H9 (cell line): ENCODE measurements at regions not wholly inside any gene's neighbourhood (a gene's known extent, or its start where the extent isn't known, plus 50 kb on each side); places are given as distances from the start of the nearest gene placed in this dataset.

ENCODE experiments used
- DNase-seq: peaks from one replicate; pipeline ENCODE4 v3.0.0-alpha.2; 2017
- H2AFZ ChIP-seq: one replicate; pipeline ENCODE4 v1.6.1; 2013; ENCODE audit warnings: mild to moderate bottlenecking, low read length, control low read depth, moderate library complexity
- H2AK5ac ChIP-seq: 2 replicates; pipeline ENCODE4 v1.6.1; 2013; ENCODE audit warnings: low read length, control low read depth, mixed read lengths; ENCODE audit not compliant: insufficient read length
- H2BK120ac ChIP-seq: one replicate; pipeline ENCODE4 v1.6.1; 2013; ENCODE audit warnings: low read depth, mild to moderate bottlenecking, low read length, control low read depth, inconsistent platforms; ENCODE audit not compliant: poor library complexity, severe bottlenecking
- H2BK12ac ChIP-seq: 2 replicates; pipeline ENCODE4 v1.6.1; 2013; ENCODE audit warnings: low read length, control low read depth, mixed read lengths, low read depth; ENCODE audit not compliant: insufficient read length
- H2BK15ac ChIP-seq: 2 replicates; pipeline ENCODE4 v1.6.1; 2013; ENCODE audit warnings: low read depth, low read length, control low read depth
- H2BK20ac ChIP-seq: one replicate; pipeline ENCODE4 v1.6.1; 2013; ENCODE audit warnings: low read depth, mild to moderate bottlenecking, low read length, control low read depth, inconsistent platforms; ENCODE audit not compliant: poor library complexity, severe bottlenecking
- H2BK5ac ChIP-seq: 2 replicates; pipeline ENCODE4 v1.6.1; 2013; ENCODE audit warnings: low read length, control low read depth, mixed read lengths; ENCODE audit not compliant: insufficient read length
- H3K14ac ChIP-seq: 2 replicates; pipeline ENCODE4 v1.6.1; 2013; ENCODE audit warnings: low read length, control low read depth; ENCODE audit not compliant: insufficient read depth
- H3K18ac ChIP-seq: 2 replicates; pipeline ENCODE4 v1.6.1; 2013; ENCODE audit warnings: low read depth, mild to moderate bottlenecking, mixed read lengths, low read length, control low read depth; ENCODE audit not compliant: insufficient read length
- H3K23ac ChIP-seq: 2 replicates; pipeline ENCODE4 v1.6.1; 2013; ENCODE audit warnings: low read length, control low read depth, mixed read lengths, low read depth; ENCODE audit not compliant: insufficient read length
- H3K23me2 ChIP-seq: 2 replicates; pipeline ENCODE4 v1.6.1; 2013; ENCODE audit warnings: low read depth, mild to moderate bottlenecking, mixed read lengths, low read length, control low read depth; ENCODE audit not compliant: insufficient read length, poor library complexity, severe bottlenecking
- H3K27ac ChIP-seq: 2 replicates; pipeline ENCODE4 v1.5.1; 2013; ENCODE audit warnings: low read length, control low read depth, mixed read lengths, low read depth; ENCODE audit not compliant: insufficient read length
- H3K27me3 ChIP-seq: 2 replicates; pipeline ENCODE4 v1.6.1; 2013; ENCODE audit warnings: low read length, control low read depth, inconsistent platforms; ENCODE audit not compliant: insufficient read depth
- H3K4ac ChIP-seq: 2 replicates; pipeline ENCODE4 v1.6.1; 2013; ENCODE audit warnings: low read depth, mild to moderate bottlenecking, control low read depth, inconsistent platforms, low read length, moderate library complexity
- H3K4me1 ChIP-seq: 2 replicates; pipeline ENCODE4 v1.6.1; 2013; ENCODE audit warnings: low read length, control low read depth, inconsistent platforms; ENCODE audit not compliant: insufficient read depth
- H3K4me2 ChIP-seq: 2 replicates; pipeline ENCODE4 v1.6.1; 2013; ENCODE audit warnings: low read length, control low read depth, mixed read lengths; ENCODE audit not compliant: insufficient read length, insufficient read depth
- H3K56ac ChIP-seq: 2 replicates; pipeline ENCODE4 v1.6.1; 2013; ENCODE audit warnings: low read depth, mild to moderate bottlenecking, mixed read lengths, low read length, control low read depth; ENCODE audit not compliant: insufficient read length
- H3K79me1 ChIP-seq: 2 replicates; pipeline ENCODE4 v1.6.1; 2013; ENCODE audit warnings: low read depth, mild to moderate bottlenecking, moderate library complexity, low read length, control low read depth, inconsistent platforms; ENCODE audit not compliant: insufficient read depth, poor library complexity, severe bottlenecking
- H3K79me2 ChIP-seq: 2 replicates; pipeline ENCODE4 v1.6.1; 2013; ENCODE audit warnings: low read length, control low read depth, inconsistent platforms; ENCODE audit not compliant: insufficient read depth
- H3K9ac ChIP-seq: 2 replicates; pipeline ENCODE4 v1.6.1; 2013; ENCODE audit warnings: low read length, control low read depth, mixed read lengths; ENCODE audit not compliant: insufficient read length; ENCODE audit errors: extremely low read depth
- H3K9me3 ChIP-seq: one replicate; pipeline ENCODE4 v1.6.1; 2013; ENCODE audit warnings: low read depth, low read length, inconsistent platforms; ENCODE audit not compliant: control insufficient read depth
- H3T11ph ChIP-seq: one replicate; pipeline ENCODE4 v1.6.1; 2013; ENCODE audit warnings: mild to moderate bottlenecking, low read length, control low read depth, inconsistent platforms
- H4K20me1 ChIP-seq: one replicate; pipeline ENCODE4 v1.6.1; 2013; ENCODE audit not compliant: control insufficient read depth, insufficient read length, insufficient read depth
- H4K5ac ChIP-seq: 2 replicates; pipeline ENCODE4 v1.6.1; 2013; ENCODE audit warnings: low read depth, mild to moderate bottlenecking, mixed read lengths, low read length, control low read depth; ENCODE audit not compliant: insufficient read length
- H4K8ac ChIP-seq: replicated peaks from 2 replicates; pipeline ENCODE4 v1.6.1; 2013; ENCODE audit warnings: low read length, control low read depth, mixed read lengths, low read depth; ENCODE audit not compliant: insufficient read length
- H4K91ac ChIP-seq: 2 replicates; pipeline ENCODE4 v1.6.1; 2013; ENCODE audit warnings: low read depth, mild to moderate bottlenecking, moderate library complexity, mixed read lengths, low read length, control low read depth; ENCODE audit not compliant: insufficient read length
- H3K27ac Mint-ChIP-seq, 3 experiments: 2 replicates in 2 of 3; 3 replicates in 1 of 3; pipeline ENCODE4 v1.8.0; 2020 to 2021; ENCODE audit warnings: mixed read lengths in 3 of 3, mild to moderate bottlenecking in 1 of 3, moderate library complexity in 1 of 3
- H3K27me3 Mint-ChIP-seq: 2 replicates; pipeline ENCODE4 v1.8.0; 2021; ENCODE audit warnings: low read depth, mild to moderate bottlenecking, moderate library complexity, mixed read lengths
- H3K36me3 Mint-ChIP-seq, 3 experiments: 2 replicates in 2 of 3; 3 replicates in 1 of 3; pipeline ENCODE4 v1.8.0; 2020 to 2021; ENCODE audit warnings: low read depth in 3 of 3, mixed read lengths in 3 of 3; ENCODE audit not compliant: insufficient read depth in 1 of 3
- H3K4me1 Mint-ChIP-seq, 2 experiments: 2 replicates each; pipeline ENCODE4 v1.8.0; 2020; ENCODE audit warnings: mixed read lengths in 2 of 2
- H3K4me3 Mint-ChIP-seq, 2 experiments: 2 replicates in 1 of 2; 3 replicates in 1 of 2; pipeline ENCODE4 v1.8.0; 2020 to 2021; ENCODE audit warnings: mild to moderate bottlenecking in 2 of 2, mixed read lengths in 2 of 2, moderate library complexity in 1 of 2
- H3K9me3 Mint-ChIP-seq, 2 experiments: 2 replicates in 1 of 2; 3 replicates in 1 of 2; pipeline ENCODE4 v1.8.0; 2020; ENCODE audit warnings: mild to moderate bottlenecking in 2 of 2, mixed read lengths in 2 of 2, moderate library complexity in 1 of 2
- WGBS: extraction: QIAGEN DNeasy Blood & Tissue Kit; methylation state at CpG from one replicate; pipeline ENCODE4 v1.1.7; 2013; ENCODE audit warnings: missing lambda C conversion rate, low lambda C conversion rate, mixed read lengths; ENCODE audit not compliant: insufficient read length; ENCODE audit errors: extremely low coverage; 5-methylcytosine and 5-hydroxymethylcytosine counted together
- TF ChIP-seq, protein P1 (sequence below): fragments of 200-600 bp; sonication (generic); conservative IDR thresholded peaks from 3 replicates; pipeline ENCODE4 v1.8.0; 2021; ENCODE audit warnings: antibody characterized with exemption, mild to moderate bottlenecking

DNA sequence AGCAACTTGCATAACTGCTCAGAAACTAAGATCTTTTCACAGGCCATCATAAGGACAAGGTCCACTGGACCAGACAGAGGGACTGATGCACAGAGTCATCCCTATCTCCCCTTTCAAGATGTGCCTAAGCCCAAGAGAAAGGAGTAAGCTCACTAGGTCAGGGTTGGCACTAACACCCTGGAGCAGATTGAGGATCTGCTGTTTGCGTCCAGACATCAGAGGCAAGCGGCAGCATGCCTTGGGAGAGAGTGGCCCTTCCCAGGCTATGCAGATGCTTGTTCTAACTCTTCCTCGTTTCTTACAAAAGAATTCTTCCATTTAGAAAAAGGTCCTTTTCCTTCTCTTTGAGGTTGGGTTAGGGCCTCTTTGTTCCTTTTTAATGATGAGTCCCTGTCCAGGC is 187.2 kb downstream of the KCNA5 start:
- Histone ChIP-seq H2BK5ac (no peak overlapping the region), H3K4ac (no peak overlapping the region), H3K79me1 (no peaks in the 10 kb centered on the region), H4K91ac (no peak overlapping the region), H3K27ac (no peak overlapping the region), H3K23ac (no peak overlapping the region), H4K8ac (no peak overlapping the region), H3K4me2 (no peak overlapping the region), H2BK120ac (no peak overlapping the region), H2BK20ac (no peak overlapping the region), H3T11ph (no peak overlapping the region), H4K20me1 (no peaks in the 10 kb centered on the region), H3K9ac (no peak overlapping the region), H3K18ac (no peak overlapping the region), H3K56ac (no peak overlapping the region), H3K27me3 (no peaks in the 10 kb centered on the region), H3K4me1 (no peaks in the 10 kb centered on the region), H2AK5ac (no peak overlapping the region), H3K79me2 (no peaks in the 10 kb centered on the region), H3K14ac (no peak overlapping the region), H2BK15ac (no peak overlapping the region), H3K9me3 (no peaks in the 10 kb centered on the region), H3K23me2 (no peaks in the 10 kb centered on the region), H2AFZ (no peak overlapping the region), H2BK12ac (no peak overlapping the region), H4K5ac (no peak overlapping the region)
- Mint-ChIP-seq H3K4me3 (no peak overlapping the region), H3K9me3 (peaks cover 10 to 18% of the 10 kb centered on the region in 2 experiments; a peak in 4 of 5 replicates), H3K36me3 (peaks cover 5 to 10% (median 7%) of the 10 kb centered on the region in 3 experiments; a peak in 6 of 7 replicates), H3K27ac (no peak overlapping the region), H3K27me3 (peaks cover 54% of the 10 kb centered on the region), H3K4me1 (0 out of 4 replicates have a peak, but pooled peaks cover 0 to 3% of the 10 kb centered on the region in 2 experiments)
- DNase-seq, result no peak
- TF ChIP-seq, protein P1, sequence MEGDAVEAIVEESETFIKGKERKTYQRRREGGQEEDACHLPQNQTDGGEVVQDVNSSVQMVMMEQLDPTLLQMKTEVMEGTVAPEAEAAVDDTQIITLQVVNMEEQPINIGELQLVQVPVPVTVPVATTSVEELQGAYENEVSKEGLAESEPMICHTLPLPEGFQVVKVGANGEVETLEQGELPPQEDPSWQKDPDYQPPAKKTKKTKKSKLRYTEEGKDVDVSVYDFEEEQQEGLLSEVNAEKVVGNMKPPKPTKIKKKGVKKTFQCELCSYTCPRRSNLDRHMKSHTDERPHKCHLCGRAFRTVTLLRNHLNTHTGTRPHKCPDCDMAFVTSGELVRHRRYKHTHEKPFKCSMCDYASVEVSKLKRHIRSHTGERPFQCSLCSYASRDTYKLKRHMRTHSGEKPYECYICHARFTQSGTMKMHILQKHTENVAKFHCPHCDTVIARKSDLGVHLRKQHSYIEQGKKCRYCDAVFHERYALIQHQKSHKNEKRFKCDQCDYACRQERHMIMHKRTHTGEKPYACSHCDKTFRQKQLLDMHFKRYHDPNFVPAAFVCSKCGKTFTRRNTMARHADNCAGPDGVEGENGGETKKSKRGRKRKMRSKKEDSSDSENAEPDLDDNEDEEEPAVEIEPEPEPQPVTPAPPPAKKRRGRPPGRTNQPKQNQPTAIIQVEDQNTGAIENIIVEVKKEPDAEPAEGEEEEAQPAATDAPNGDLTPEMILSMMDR, result no peak
- WGBS, result no CpG with 5 or more reads among the region's 3 CpGs
